ENCODE measurements at regions not wholly inside any gene's neighbourhood (a gene's known extent, or its start where the extent isn't known, plus 50 kb on each side); places are given as distances from the start of the nearest gene placed in this dataset.

DNA sequence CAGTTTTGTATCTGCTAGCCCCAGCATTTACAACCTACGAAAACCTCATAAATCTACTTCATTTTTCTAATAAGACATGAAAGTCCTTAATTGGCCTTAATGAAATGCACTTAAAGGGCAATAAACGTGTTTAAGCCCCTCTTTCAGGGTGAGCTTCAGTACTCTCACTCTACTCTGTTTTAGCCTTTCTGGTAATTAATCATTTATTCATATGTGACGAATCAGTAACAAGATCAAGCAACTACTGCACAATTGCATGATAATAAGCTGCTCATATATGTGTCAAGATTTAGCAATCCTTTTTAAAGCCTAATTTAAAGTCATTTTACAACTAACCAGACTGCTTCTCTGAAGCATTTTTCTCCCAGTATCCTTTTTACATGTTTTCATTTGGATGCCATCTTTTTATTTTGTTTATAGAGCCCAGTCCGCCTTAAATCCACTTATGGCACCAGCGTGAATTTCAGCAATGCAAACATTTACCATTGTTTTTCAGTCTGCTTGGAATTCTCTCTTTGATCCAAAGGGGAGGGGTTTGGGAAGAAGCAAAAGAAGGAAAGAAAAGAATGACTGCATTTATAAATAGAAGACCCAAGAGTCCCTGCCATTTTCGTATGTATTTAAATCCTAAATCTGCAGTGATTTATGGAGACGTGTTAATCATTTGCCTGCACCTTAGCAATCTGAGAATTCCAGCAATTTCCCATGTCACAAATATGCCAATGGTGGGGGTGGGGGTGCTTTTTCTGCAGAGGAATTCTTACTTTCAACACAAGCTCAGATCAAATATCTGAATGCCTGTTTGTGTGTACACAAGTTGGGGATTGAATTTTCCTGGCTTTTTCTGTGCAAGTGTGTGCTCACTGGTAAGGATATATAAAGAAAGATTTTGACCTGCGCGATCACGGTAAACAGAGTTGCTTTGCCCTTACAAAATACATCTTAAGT, 230.8 kb upstream of the TBC1D5 start (continued):
- TF ChIP-seq, protein P1, sequence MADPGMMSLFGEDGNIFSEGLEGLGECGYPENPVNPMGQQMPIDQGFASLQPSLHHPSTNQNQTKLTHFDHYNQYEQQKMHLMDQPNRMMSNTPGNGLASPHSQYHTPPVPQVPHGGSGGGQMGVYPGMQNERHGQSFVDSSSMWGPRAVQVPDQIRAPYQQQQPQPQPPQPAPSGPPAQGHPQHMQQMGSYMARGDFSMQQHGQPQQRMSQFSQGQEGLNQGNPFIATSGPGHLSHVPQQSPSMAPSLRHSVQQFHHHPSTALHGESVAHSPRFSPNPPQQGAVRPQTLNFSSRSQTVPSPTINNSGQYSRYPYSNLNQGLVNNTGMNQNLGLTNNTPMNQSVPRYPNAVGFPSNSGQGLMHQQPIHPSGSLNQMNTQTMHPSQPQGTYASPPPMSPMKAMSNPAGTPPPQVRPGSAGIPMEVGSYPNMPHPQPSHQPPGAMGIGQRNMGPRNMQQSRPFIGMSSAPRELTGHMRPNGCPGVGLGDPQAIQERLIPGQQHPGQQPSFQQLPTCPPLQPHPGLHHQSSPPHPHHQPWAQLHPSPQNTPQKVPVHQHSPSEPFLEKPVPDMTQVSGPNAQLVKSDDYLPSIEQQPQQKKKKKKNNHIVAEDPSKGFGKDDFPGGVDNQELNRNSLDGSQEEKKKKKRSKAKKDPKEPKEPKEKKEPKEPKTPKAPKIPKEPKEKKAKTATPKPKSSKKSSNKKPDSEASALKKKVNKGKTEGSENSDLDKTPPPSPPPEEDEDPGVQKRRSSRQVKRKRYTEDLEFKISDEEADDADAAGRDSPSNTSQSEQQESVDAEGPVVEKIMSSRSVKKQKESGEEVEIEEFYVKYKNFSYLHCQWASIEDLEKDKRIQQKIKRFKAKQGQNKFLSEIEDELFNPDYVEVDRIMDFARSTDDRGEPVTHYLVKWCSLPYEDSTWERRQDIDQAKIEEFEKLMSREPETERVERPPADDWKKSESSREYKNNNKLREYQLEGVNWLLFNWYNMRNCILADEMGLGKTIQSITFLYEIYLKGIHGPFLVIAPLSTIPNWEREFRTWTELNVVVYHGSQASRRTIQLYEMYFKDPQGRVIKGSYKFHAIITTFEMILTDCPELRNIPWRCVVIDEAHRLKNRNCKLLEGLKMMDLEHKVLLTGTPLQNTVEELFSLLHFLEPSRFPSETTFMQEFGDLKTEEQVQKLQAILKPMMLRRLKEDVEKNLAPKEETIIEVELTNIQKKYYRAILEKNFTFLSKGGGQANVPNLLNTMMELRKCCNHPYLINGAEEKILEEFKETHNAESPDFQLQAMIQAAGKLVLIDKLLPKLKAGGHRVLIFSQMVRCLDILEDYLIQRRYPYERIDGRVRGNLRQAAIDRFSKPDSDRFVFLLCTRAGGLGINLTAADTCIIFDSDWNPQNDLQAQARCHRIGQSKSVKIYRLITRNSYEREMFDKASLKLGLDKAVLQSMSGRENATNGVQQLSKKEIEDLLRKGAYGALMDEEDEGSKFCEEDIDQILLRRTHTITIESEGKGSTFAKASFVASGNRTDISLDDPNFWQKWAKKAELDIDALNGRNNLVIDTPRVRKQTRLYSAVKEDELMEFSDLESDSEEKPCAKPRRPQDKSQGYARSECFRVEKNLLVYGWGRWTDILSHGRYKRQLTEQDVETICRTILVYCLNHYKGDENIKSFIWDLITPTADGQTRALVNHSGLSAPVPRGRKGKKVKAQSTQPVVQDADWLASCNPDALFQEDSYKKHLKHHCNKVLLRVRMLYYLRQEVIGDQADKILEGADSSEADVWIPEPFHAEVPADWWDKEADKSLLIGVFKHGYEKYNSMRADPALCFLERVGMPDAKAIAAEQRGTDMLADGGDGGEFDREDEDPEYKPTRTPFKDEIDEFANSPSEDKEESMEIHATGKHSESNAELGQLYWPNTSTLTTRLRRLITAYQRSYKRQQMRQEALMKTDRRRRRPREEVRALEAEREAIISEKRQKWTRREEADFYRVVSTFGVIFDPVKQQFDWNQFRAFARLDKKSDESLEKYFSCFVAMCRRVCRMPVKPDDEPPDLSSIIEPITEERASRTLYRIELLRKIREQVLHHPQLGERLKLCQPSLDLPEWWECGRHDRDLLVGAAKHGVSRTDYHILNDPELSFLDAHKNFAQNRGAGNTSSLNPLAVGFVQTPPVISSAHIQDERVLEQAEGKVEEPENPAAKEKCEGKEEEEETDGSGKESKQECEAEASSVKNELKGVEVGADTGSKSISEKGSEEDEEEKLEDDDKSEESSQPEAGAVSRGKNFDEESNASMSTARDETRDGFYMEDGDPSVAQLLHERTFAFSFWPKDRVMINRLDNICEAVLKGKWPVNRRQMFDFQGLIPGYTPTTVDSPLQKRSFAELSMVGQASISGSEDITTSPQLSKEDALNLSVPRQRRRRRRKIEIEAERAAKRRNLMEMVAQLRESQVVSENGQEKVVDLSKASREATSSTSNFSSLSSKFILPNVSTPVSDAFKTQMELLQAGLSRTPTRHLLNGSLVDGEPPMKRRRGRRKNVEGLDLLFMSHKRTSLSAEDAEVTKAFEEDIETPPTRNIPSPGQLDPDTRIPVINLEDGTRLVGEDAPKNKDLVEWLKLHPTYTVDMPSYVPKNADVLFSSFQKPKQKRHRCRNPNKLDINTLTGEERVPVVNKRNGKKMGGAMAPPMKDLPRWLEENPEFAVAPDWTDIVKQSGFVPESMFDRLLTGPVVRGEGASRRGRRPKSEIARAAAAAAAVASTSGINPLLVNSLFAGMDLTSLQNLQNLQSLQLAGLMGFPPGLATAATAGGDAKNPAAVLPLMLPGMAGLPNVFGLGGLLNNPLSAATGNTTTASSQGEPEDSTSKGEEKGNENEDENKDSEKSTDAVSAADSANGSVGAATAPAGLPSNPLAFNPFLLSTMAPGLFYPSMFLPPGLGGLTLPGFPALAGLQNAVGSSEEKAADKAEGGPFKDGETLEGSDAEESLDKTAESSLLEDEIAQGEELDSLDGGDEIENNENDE (IDR thresholded peaks at IDR 0.05; ENCODE audit: insufficient replicate concordance, low read length) = no peak
- no peak for TF ChIP-seq TAF7 (optimal IDR thresholded peaks at IDR 0.05; ENCODE audit: borderline replicate concordance, low read depth, low read length)
- TF ChIP-seq CBX8 (IDR thresholded peaks at IDR 0.05; ENCODE audit: borderline replicate concordance, low read depth, low read length) = no peak
- no peak for TF ChIP-seq FOSL1 (IDR thresholded peaks at IDR 0.05; ENCODE audit: insufficient read depth, low read depth, low read length)
- TF ChIP-seq CHD2 (IDR thresholded peaks at IDR 0.05; ENCODE audit: low read length) = no peak
- TF ChIP-seq, protein P2, sequence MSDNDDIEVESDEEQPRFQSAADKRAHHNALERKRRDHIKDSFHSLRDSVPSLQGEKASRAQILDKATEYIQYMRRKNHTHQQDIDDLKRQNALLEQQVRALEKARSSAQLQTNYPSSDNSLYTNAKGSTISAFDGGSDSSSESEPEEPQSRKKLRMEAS (IDR thresholded peaks at IDR 0.05) = no peak
- TF ChIP-seq TAF1 (IDR thresholded peaks at IDR 0.05; ENCODE audit: low read depth, low read length) = no peak
- no peak for TF ChIP-seq YY1 (IDR thresholded peaks at IDR 0.05; ENCODE audit: low read depth, low read length)

All from H1 (cell line).